ENCODE measurements at regions not wholly inside any gene's neighbourhood (a gene's known extent, or its start where the extent isn't known, plus 50 kb on each side); places are given as distances from the start of the nearest gene placed in this dataset.

DNA sequence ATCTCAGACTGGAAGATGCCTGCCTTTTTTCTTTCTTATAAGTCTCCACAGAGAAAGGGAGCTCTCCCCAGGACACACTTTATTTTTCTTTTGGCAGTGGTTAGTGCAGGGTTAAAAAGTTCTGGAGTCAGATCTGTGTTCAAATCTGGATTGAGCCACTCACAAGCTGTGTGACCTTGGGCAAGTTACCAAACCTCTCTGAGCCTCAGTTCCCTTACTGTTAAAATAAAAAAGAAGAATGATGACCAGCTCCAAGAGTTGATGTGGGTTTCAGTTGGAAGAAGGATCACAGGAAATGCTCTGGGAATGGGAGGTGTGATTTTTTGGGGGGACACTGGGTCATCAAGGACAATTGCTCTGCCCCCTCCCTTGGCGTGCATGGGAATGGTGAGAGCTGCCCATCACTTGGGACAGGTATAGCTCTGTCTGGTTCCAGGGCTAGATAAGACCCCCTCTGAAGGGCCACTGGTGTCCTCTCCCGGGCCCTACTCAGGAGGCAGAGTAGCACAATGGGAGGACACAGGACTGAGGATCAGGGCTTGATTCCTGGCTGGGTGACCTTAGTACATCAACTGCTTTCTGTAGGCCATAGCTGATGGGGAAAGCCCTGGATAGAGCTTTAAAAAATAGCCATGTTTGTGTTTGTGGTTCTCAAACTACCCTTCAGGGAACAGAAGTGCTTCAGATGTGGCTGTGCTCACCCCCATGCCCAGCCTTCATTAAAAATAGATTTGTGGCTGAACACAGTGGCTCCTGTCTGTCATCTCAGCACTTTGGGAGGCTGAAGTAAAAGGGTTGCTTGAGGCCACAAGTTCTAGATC is 228.3 kb downstream of the MIAT start:
- H3K4me3 ChIP-seq: no peak overlapping the region
- intact Hi-C loops (cut with DNase I): no loop called here
- H3K36me3 ChIP-seq: no peaks in the 10 kb centered on the region
- no peaks in the 10 kb centered on the region for H3K9me3 ChIP-seq
- TF ChIP-seq, protein P1, sequence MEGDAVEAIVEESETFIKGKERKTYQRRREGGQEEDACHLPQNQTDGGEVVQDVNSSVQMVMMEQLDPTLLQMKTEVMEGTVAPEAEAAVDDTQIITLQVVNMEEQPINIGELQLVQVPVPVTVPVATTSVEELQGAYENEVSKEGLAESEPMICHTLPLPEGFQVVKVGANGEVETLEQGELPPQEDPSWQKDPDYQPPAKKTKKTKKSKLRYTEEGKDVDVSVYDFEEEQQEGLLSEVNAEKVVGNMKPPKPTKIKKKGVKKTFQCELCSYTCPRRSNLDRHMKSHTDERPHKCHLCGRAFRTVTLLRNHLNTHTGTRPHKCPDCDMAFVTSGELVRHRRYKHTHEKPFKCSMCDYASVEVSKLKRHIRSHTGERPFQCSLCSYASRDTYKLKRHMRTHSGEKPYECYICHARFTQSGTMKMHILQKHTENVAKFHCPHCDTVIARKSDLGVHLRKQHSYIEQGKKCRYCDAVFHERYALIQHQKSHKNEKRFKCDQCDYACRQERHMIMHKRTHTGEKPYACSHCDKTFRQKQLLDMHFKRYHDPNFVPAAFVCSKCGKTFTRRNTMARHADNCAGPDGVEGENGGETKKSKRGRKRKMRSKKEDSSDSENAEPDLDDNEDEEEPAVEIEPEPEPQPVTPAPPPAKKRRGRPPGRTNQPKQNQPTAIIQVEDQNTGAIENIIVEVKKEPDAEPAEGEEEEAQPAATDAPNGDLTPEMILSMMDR (IDR thresholded peaks at IDR 0.05): no peak
- no peak overlapping the region for H3K27ac ChIP-seq
- H3K27me3 ChIP-seq: no peaks in the 10 kb centered on the region
- ATAC-seq: no peak
- no peaks in the 10 kb centered on the region for H3K4me1 ChIP-seq
- DNase-seq: no peak

DNA sequence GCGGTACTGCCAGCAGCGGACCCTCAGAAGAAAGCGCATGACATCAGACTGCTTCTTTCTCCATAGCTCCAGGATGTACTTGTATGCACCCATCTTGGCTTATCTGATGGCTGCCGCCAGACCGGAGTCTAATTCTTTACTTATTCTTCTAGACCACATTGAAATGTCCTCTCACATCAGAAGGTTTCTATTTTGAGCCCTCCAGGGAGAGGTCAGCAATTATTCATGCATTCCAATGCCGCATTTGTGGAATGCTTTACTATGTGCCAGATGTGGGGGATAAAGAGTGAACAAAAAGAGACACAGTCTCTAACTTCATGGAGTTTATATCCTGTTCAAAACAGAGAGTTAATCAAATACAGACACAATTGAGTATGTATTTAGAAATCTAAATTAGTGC is 230.1 kb downstream of the MIAT start:
- DNase-seq: no peak
- Histone ChIP-seq H3K27me3 (no peaks in the 10 kb centered on the region), H3K27ac (no peak overlapping the region), H3K36me3 (no peaks in the 10 kb centered on the region), H3K4me1 (no peaks in the 10 kb centered on the region), H3K4me3 (no peak overlapping the region), H3K9me3 (no peaks in the 10 kb centered on the region)
- intact Hi-C loops (cut with DNase I): no loop called here
- ATAC-seq: no peak
- TF ChIP-seq, protein P1 (IDR thresholded peaks at IDR 0.05): no peak

DNA sequence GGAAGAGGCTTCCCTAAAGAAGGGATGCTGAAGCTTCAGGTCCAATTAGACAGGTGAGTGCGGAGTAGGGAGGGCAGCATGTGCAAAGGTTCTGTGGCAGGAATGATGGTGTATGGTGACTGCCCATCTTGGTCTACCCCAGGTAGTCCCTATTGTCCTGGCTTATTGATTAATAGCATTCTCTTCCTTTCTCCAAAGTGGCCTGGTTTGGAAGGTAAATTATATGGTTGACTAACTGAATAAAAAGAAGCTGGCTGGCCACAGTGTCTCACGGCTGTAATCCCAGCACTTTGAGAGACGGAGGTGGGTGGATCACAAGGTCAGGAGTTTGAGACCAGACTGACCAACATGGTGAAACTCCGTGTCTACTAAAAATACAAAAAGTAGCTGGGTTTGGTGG is 230.5 kb downstream of the MIAT start:
- Histone ChIP-seq H3K36me3 (no peaks in the 10 kb centered on the region), H3K4me3 (no peak overlapping the region), H3K27ac (no peak overlapping the region), H3K27me3 (no peaks in the 10 kb centered on the region), H3K4me1 (no peaks in the 10 kb centered on the region), H3K9me3 (no peaks in the 10 kb centered on the region)
- ATAC-seq (no peak), DNase-seq (no peak)
- intact Hi-C loops (cut with DNase I): no loop called here
- TF ChIP-seq, protein P1 (IDR thresholded peaks at IDR 0.05): no peak

DNA sequence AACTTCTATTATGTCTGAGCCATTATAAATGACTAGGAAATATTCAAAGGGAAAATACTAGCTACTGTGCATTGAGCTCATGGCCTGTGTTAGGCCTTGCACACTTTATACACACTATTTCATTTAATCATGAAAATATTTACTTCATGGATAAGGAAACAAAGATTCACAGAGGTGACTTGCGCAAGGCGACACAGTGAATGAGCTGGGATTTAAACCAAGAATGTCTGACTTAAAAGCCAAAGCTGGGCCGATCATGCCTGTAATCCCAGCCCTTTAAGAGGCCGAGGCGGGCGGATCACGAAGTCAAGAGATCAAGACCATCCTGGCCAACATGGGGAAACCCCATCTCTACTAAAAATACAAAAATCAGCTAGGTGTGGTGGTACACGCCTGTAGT is 231.5 kb downstream of the MIAT start:
- no peak overlapping the region for H3K27ac ChIP-seq
- H3K27me3 ChIP-seq: no peaks in the 10 kb centered on the region
- H3K36me3 ChIP-seq: no peaks in the 10 kb centered on the region
- no peaks in the 10 kb centered on the region for H3K9me3 ChIP-seq
- no peak for DNase-seq
- no peak for ATAC-seq
- TF ChIP-seq, protein P1 (IDR thresholded peaks at IDR 0.05): no peak
- no peaks in the 10 kb centered on the region for H3K4me1 ChIP-seq
- intact Hi-C loops (cut with DNase I): no loop called here
- no peak overlapping the region for H3K4me3 ChIP-seq

DNA sequence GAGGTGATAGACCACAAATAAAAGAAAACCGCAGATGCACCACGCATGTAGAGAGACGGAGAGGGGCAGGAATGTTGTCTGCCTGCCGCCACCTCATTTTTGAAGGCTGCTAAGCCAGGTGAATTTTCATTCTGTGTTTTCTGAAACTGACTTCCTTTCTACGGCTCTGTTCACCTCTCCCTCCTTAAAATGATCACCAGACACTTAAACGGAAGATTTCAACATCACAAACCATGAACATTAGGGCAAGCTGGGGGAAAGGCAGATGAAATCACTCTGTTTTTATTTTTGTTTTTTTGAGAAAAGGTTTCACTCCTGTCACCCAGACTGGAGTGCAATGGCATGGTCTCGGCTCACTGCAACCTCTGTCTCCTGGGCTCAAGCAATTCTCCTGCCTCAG is 232.4 kb downstream of the MIAT start:
- Histone ChIP-seq H3K27ac (no peak overlapping the region), H3K36me3 (no peaks in the 10 kb centered on the region), H3K4me3 (no peak overlapping the region), H3K27me3 (no peaks in the 10 kb centered on the region), H3K4me1 (no peaks in the 10 kb centered on the region), H3K9me3 (no peaks in the 10 kb centered on the region)
- intact Hi-C loops (cut with DNase I): no loop called here
- TF ChIP-seq, protein P1 (IDR thresholded peaks at IDR 0.05): no peak
- ATAC-seq (no peak), DNase-seq (no peak)
